Adrenal gland (tissue), 9 donors: ENCODE measurements at regions not wholly inside any gene's neighbourhood (a gene's known extent, or its start where the extent isn't known, plus 50 kb on each side); places are given as distances from the start of the nearest gene placed in this dataset.

ENCODE experiments used
- DNase-seq, 7 donors: peaks; one replicate each; pipeline ENCODE4 v3.0.0-alpha.2; 2019 to 2020
- H3K27ac ChIP-seq, 5 donors: fragments of 200-600 bp; sonication (generic) in 4 of 5; 1 replicate in 3 of 5; 2 replicates in 2 of 5; pipeline versions ENCODE4 v1.5.1 to v1.8.0; 2016 to 2020; ENCODE audit warnings: mild to moderate bottlenecking in 1 of 5
- H3K27me3 ChIP-seq: fragments of 200-600 bp; 2 replicates; pipeline ENCODE4 v1.8.0; 2021
- H3K36me3 ChIP-seq, 2 donors: fragments of 200-600 bp; replicated peaks in 1 of 2; 1 replicate in 1 of 2; 2 replicates in 1 of 2; pipeline versions ENCODE4 v1.5.1 to v1.8.0; 2018 to 2022
- H3K4me1 ChIP-seq, 2 donors: fragments of 200-600 bp; replicated peaks in 1 of 2; 1 replicate in 1 of 2; 2 replicates in 1 of 2; pipeline versions ENCODE4 v1.5.1 to v1.8.0; 2018 to 2021
- H3K4me3 ChIP-seq, 4 donors: fragments of 200-600 bp; sonication (generic) in 3 of 4; one replicate each; pipeline ENCODE4 v1.5.1; 2016 to 2018
- H3K9me3 ChIP-seq, 3 donors: fragments of 200-600 bp; sonication (generic) in 1 of 3; replicated peaks in 1 of 3; 1 replicate in 2 of 3; 2 replicates in 1 of 3; pipeline versions ENCODE4 v1.5.1 to v1.8.0; 2016 to 2021
- CTCF ChIP-seq, 6 experiments: fragments of 450-650 bp in 4 of 6; fragments of 200-600 bp in 2 of 6; sonication (generic) in 1 of 6; IDR thresholded peaks; 1 replicate in 5 of 6; 2 replicates in 1 of 6; pipeline versions ENCODE4 v1.5.1 to v1.8.0; 2016 to 2021; ENCODE audit warnings: antibody characterized with exemption in 6 of 6, mild to moderate bottlenecking in 2 of 6, moderate library complexity in 1 of 6
- POLR2A ChIP-seq, 2 donors: fragments of 450-650 bp; IDR thresholded peaks; one replicate each; pipeline ENCODE4 v1.6.1; 2017; ENCODE audit warnings: antibody characterized with exemption in 2 of 2, mild to moderate bottlenecking in 2 of 2, moderate library complexity in 1 of 2
- WGBS, 4 donors: extraction: QIAGEN DNeasy Blood & Tissue Kit in 2 of 4; methylation state at CpG; one replicate each; pipeline versions ENCODE4 v1.1.5 to v1.1.7; 2013 to 2017; 5-methylcytosine and 5-hydroxymethylcytosine counted together
- intact Hi-C, 2 donors: fragments of 100-400 bp; cut with DNase I; formaldehyde crosslinking; loops; one replicate each; pipeline versions ENCODE4 v1.14.1 to v1.15.0; 2022 to 2023
- donor health status: healthy with polysubstance abuse.
- donor health status: Bipolar disorder and iron deficiency.
- donor health status: DM: yes; HTN: yes; CAD: no.
- donor health status: DM: no; HTN: no; CAD: no.
- donor health status: DM: no; HTN: no; CAD: no.

- intact Hi-C loops = no loop called here
- no peaks in the 10 kb centered on the region for H3K4me1 ChIP-seq
- no peaks in the 10 kb centered on the region for H3K27me3 ChIP-seq
- H3K36me3 ChIP-seq = no peaks in the 10 kb centered on the region
- TF ChIP-seq CTCF (IDR thresholded peaks at IDR 0.05) (no peak), POLR2A (IDR thresholded peaks at IDR 0.05) (no peak)
- no peak for DNase-seq
- no peaks in the 10 kb centered on the region for H3K9me3 ChIP-seq
- H3K27ac ChIP-seq = no peak overlapping the region
- no peak overlapping the region for H3K4me3 ChIP-seq
- WGBS, 4 donors = 89 to 100% (median 93%) methylated on average over 1 of the region's 1 CpG
These were observed 274.8 kb downstream of the ENC1 start for GRCh38 chr5:74365723-74366122.

GRCh38 chr5:74364507-74364906 is 276.0 kb downstream of the ENC1 start:
- intact Hi-C loops = no loop called here
- Histone ChIP-seq H3K4me1 (no peaks in the 10 kb centered on the region), H3K27ac (no peak overlapping the region), H3K4me3 (no peak overlapping the region), H3K36me3 (no peaks in the 10 kb centered on the region), H3K9me3 (no peaks in the 10 kb centered on the region), H3K27me3 (no peaks in the 10 kb centered on the region)
- 78 to 98% (median 87%) methylated on average over 4 of the region's 4 CpGs for WGBS, 4 donors
- no peak for DNase-seq
- no peak for TF ChIP-seq POLR2A (IDR thresholded peaks at IDR 0.05)
- TF ChIP-seq CTCF (IDR thresholded peaks at IDR 0.05) = no peak

- H3K9me3 ChIP-seq = no peaks in the 10 kb centered on the region
- no peaks in the 10 kb centered on the region for H3K27me3 ChIP-seq
- H3K27ac ChIP-seq = no peak overlapping the region
- WGBS, 4 donors = 75 to 100% (median 90%) methylated on average over 5 to 7 of the region's 7 CpGs
- no peaks in the 10 kb centered on the region for H3K36me3 ChIP-seq
- no peak overlapping the region for H3K4me3 ChIP-seq
- TF ChIP-seq CTCF (IDR thresholded peaks at IDR 0.05) = no peak
- no peak for TF ChIP-seq POLR2A (IDR thresholded peaks at IDR 0.05)
- H3K4me1 ChIP-seq = no peaks in the 10 kb centered on the region
- intact Hi-C loops = no loop called here
- no peak for DNase-seq
These were observed 276.8 kb downstream of the ENC1 start for GRCh38 chr5:74363603-74364205.

- no peak for DNase-seq
- Histone ChIP-seq H3K36me3 (no peaks in the 10 kb centered on the region), H3K4me1 (no peaks in the 10 kb centered on the region), H3K9me3 (no peaks in the 10 kb centered on the region), H3K4me3 (no peak overlapping the region), H3K27ac (no peak overlapping the region), H3K27me3 (no peaks in the 10 kb centered on the region)
- intact Hi-C loops = no loop called here
- WGBS, 4 donors = 86 to 90% (median 88%) methylated on average over 13 of the region's 13 CpGs
- no peak for TF ChIP-seq POLR2A (IDR thresholded peaks at IDR 0.05)
- no peak for TF ChIP-seq CTCF (IDR thresholded peaks at IDR 0.05)
These were observed 278.8 kb downstream of the ENC1 start for GRCh38 chr5:74361406-74362358.
